Keratinocyte (primary cell): ENCODE measurements at regions not wholly inside any gene's neighbourhood (a gene's known extent, or its start where the extent isn't known, plus 50 kb on each side); places are given as distances from the start of the nearest gene placed in this dataset.

ENCODE experiments used
- DNase-seq: peaks from one replicate; pipeline ENCODE4 v3.0.0-alpha.2; 2011; ENCODE audit warnings: low read depth, missing footprints, low spot score
- FAIRE-seq: peaks from 2 replicates; lab custom pipeline; 2011; peaks lifted over from hg19 to GRCh38; lab: Jason Lieb, UNC
- H2AFZ ChIP-seq: 2 replicates; pipeline ENCODE4 v1.6.0; 2012; ENCODE audit warnings: low read length, control low read depth, inconsistent platforms; ENCODE audit not compliant: control insufficient read depth
- H3K27ac ChIP-seq: 2 replicates; pipeline ENCODE4 v1.5.1; 2011; ENCODE audit warnings: low read length; ENCODE audit not compliant: control insufficient read depth, insufficient read depth
- H3K27me3 ChIP-seq: 3 replicates; pipeline ENCODE4 v1.6.0; 2011; ENCODE audit warnings: low read length; ENCODE audit not compliant: control insufficient read depth, insufficient read depth; ENCODE audit errors: extremely low read depth
- H3K36me3 ChIP-seq, 2 experiments: 2 replicates in 1 of 2; 3 replicates in 1 of 2; pipeline ENCODE4 v1.5.1; 2011; ENCODE audit warnings: low read length in 2 of 2, mild to moderate bottlenecking in 1 of 2; ENCODE audit not compliant: control insufficient read depth in 2 of 2, insufficient read depth in 2 of 2; ENCODE audit errors: extremely low read depth in 1 of 2
- H3K4me1 ChIP-seq: 3 replicates; pipeline ENCODE4 v1.5.1; 2011; ENCODE audit warnings: low read length; ENCODE audit not compliant: control insufficient read depth, insufficient read depth; ENCODE audit errors: extremely low read depth
- H3K4me2 ChIP-seq: 3 replicates; pipeline ENCODE4 v1.6.0; 2011; ENCODE audit warnings: low read depth, low read length; ENCODE audit not compliant: control insufficient read depth, insufficient read depth; ENCODE audit errors: extremely low read depth
- H3K4me3 ChIP-seq, 3 experiments: fragments of 200-600 bp in 1 of 3; sonication (generic) in 1 of 3; 2 replicates in 2 of 3; 3 replicates in 1 of 3; pipeline ENCODE4 v1.5.1; 2011 to 2016; ENCODE audit warnings: low read length in 3 of 3, mild to moderate bottlenecking in 3 of 3, control low read depth in 2 of 3, inconsistent platforms in 1 of 3, low read depth in 1 of 3, mixed read lengths in 1 of 3, mixed run types in 1 of 3, moderate library complexity in 1 of 3; ENCODE audit not compliant: control insufficient read depth in 2 of 3, insufficient read depth in 2 of 3; ENCODE audit errors: extremely low read depth in 1 of 3
- H3K79me2 ChIP-seq: 2 replicates; pipeline ENCODE4 v1.6.0; 2012; ENCODE audit warnings: low read length; ENCODE audit not compliant: control insufficient read depth, insufficient read depth
- H3K9ac ChIP-seq: 3 replicates; pipeline ENCODE4 v1.6.0; 2011; ENCODE audit warnings: low read length; ENCODE audit not compliant: control insufficient read depth, insufficient read depth; ENCODE audit errors: extremely low read depth
- H3K9me1 ChIP-seq: 3 replicates; pipeline ENCODE4 v1.6.0; 2011; ENCODE audit warnings: low read length; ENCODE audit not compliant: control insufficient read depth, insufficient read depth; ENCODE audit errors: extremely low read depth
- H3K9me3 ChIP-seq: 2 replicates; pipeline ENCODE4 v1.5.1; 2012; ENCODE audit warnings: low read depth, low read length; ENCODE audit not compliant: control insufficient read depth
- H4K20me1 ChIP-seq: 3 replicates; pipeline ENCODE4 v1.6.0; 2011; ENCODE audit warnings: low read length; ENCODE audit not compliant: control insufficient read depth, insufficient read depth; ENCODE audit errors: extremely low read depth
- EZH2 ChIP-seq: IDR thresholded peaks from one replicate; pipeline ENCODE4 v1.6.1; 2012; ENCODE audit warnings: inconsistent platforms, mild to moderate bottlenecking, low read length, moderate library complexity
- dilution Hi-C: fragments of 300-500 bp; cut with MboI; formaldehyde crosslinking; loops from one replicate; pipeline ENCODE4 v1.7.0; 2020; ENCODE audit warnings: low sequenced_read_pairs; ENCODE audit not compliant: extremely low pct_ligation_motif_present
- small RNA-seq, 3 experiments: library from RNA; depleted of rRNA; stranded (forward); fragments of <200 nt; gene quantifications; one replicate each; pipeline ENCODE3, GENCODE V24; 2012; ENCODE audit warnings: low read depth in 3 of 3, low replicate concordance in 1 of 3; ENCODE audit not compliant: insufficient read length in 3 of 3
- TF ChIP-seq, protein P1 (sequence below), 3 experiments: IDR thresholded peaks in 1 of 3; conservative IDR thresholded peaks in 1 of 3; optimal IDR thresholded peaks in 1 of 3; 2 replicates in 2 of 3; 3 replicates in 1 of 3; pipeline versions ENCODE3 to v1.5.1; 2011; ENCODE audit warnings: low read length in 3 of 3, mild to moderate bottlenecking in 3 of 3, moderate library complexity in 2 of 3, control low read depth in 1 of 3, inconsistent platforms in 1 of 3; ENCODE audit not compliant: insufficient read depth in 2 of 3; ENCODE audit errors: extremely low read depth in 1 of 3

DNA sequence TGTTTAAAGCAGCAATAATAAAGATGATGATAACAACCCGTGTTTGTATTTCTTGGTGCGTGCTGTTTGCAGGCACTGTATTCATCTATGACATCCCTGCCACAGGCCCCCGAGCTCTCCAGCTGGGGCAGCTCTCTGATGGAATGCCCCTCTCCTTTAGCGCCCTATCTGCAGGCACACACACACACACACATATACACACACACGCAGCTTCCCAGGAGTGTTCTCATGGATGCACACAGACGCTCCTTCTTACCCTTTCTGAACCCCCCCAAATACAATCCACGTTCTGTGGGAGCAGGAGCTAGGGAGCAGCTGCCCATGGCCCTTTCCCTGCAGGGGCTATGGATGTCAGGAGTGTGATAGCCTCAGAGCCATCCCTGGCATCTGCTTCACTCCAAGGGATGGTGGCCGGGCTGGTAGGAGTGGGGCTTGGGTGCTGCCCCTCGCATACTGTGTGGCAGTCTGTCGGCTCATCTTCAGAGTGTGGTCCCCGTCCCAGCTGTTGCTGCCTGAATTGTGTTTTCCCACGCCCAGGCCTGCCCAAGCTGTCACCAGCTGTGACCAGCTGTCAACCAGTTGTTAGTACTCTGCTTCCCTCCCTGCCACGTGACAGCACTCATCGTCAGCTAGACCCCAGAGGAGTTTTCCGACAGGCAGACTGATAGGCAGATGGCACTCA, 50.8 kb upstream of the MYCN start:
- dilution Hi-C loops = no loop called here
- Histone ChIP-seq H4K20me1 (no peaks in the 10 kb centered on the region), H2AFZ (no peak overlapping the region), H3K36me3 (no peaks in the 10 kb centered on the region), H3K9me3 (no peaks in the 10 kb centered on the region), H3K79me2 (no peaks in the 10 kb centered on the region), H3K4me1 (peaks cover 8% of the 10 kb centered on the region), H3K4me2 (no peak overlapping the region), H3K9ac (no peak overlapping the region), H3K9me1 (no peaks in the 10 kb centered on the region), H3K27me3 (no peaks in the 10 kb centered on the region), H3K27ac (no peak overlapping the region), H3K4me3 (no peak overlapping the region)
- TF ChIP-seq, protein P1, sequence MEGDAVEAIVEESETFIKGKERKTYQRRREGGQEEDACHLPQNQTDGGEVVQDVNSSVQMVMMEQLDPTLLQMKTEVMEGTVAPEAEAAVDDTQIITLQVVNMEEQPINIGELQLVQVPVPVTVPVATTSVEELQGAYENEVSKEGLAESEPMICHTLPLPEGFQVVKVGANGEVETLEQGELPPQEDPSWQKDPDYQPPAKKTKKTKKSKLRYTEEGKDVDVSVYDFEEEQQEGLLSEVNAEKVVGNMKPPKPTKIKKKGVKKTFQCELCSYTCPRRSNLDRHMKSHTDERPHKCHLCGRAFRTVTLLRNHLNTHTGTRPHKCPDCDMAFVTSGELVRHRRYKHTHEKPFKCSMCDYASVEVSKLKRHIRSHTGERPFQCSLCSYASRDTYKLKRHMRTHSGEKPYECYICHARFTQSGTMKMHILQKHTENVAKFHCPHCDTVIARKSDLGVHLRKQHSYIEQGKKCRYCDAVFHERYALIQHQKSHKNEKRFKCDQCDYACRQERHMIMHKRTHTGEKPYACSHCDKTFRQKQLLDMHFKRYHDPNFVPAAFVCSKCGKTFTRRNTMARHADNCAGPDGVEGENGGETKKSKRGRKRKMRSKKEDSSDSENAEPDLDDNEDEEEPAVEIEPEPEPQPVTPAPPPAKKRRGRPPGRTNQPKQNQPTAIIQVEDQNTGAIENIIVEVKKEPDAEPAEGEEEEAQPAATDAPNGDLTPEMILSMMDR (optimal IDR thresholded peaks at IDR 0.05 in 1 of 3, IDR thresholded peaks at IDR 0.05 in 1 of 3, conservative IDR thresholded peaks at IDR 0.05 in 1 of 3; ENCODE audit: extremely low read depth in 1 of 3, insufficient read depth in 2 of 3, low read length in 3 of 3) = no peak
- no peak for TF ChIP-seq EZH2
- FAIRE-seq (no peak), DNase-seq (no peak)

DNA sequence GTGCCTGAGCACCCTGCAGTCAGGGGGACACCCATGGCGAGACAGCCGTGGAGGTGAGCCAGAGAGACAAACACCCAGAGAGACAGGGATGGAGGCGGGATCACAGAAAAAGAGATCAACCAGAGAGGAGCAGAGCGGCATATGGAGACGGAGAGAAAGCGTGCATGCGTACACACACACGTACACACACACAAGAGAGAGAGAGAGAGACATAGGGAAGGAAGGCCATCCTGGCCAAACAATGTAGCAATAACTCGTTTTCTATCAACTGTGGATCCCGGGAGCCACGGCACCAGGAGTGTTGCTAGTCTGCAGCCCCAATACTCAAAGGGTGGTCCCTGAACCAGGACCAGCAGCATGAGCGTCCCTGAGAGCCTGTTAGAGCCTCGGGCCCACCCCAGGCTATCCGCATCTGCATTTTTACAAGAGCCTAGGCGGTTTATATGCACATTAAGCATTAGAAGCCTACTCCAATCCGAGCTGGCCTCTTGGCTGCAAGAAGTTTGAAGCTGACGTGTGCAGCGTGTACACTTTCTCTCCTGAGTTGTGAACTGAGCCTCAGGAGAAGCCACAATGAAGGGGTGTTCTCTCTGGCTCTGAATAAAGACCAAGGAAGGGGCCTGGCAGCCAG, 50.1 kb upstream of the MYCN start:
- FAIRE-seq (no peak), DNase-seq (no peak)
- TF ChIP-seq, protein P1 (optimal IDR thresholded peaks at IDR 0.05 in 1 of 3, IDR thresholded peaks at IDR 0.05 in 1 of 3, conservative IDR thresholded peaks at IDR 0.05 in 1 of 3; ENCODE audit: extremely low read depth in 1 of 3, insufficient read depth in 2 of 3, low read length in 3 of 3) = no peak
- TF ChIP-seq EZH2 = no peak
- Histone ChIP-seq H3K9me3 (no peaks in the 10 kb centered on the region), H3K4me2 (no peak overlapping the region), H3K27me3 (no peaks in the 10 kb centered on the region), H3K9ac (no peak overlapping the region), H3K4me1 (peaks cover 8% of the 10 kb centered on the region), H4K20me1 (no peaks in the 10 kb centered on the region), H3K27ac (no peak overlapping the region), H3K4me3 (no peak overlapping the region), H3K36me3 (no peaks in the 10 kb centered on the region), H3K79me2 (no peaks in the 10 kb centered on the region), H3K9me1 (no peaks in the 10 kb centered on the region), H2AFZ (no peak overlapping the region)
- dilution Hi-C loops = no loop called here

Small RNAs in the stretch of these regions (small RNA-seq; reads per million reads assigned to genes)
- 0 reads per million in 3 experiments for gene RNU5E-7P
